Hepatocyte (in vitro differentiated cells): ENCODE measurements at regions not wholly inside any gene's neighbourhood (a gene's known extent, or its start where the extent isn't known, plus 50 kb on each side); places are given as distances from the start of the nearest gene placed in this dataset.
"Not testable (repeated sequence)": the region's sequence is repeated elsewhere in the genome, so short reads cannot be mapped to it uniquely, and the experiment has no call there.

ENCODE experiments used
- DNase-seq: peaks from one replicate; pipeline ENCODE4 v3.0.0-alpha.2; 2016; ENCODE audit warnings: low spot score
- H2AFZ ChIP-seq: fragments of 200-600 bp; sonication (generic); 2 replicates; pipeline ENCODE4 v1.6.0; 2016; ENCODE audit warnings: antibody characterized with exemption, mild to moderate bottlenecking
- H3K27ac ChIP-seq: fragments of 200-600 bp; sonication (generic); 2 replicates; pipeline ENCODE4 v1.5.1; 2016; ENCODE audit warnings: mild to moderate bottlenecking
- H3K27me3 ChIP-seq: fragments of 200-600 bp; sonication (generic); 2 replicates; pipeline ENCODE4 v1.6.1; 2016
- H3K36me3 ChIP-seq: fragments of 200-600 bp; sonication (generic); replicated peaks from 2 replicates; pipeline ENCODE4 v1.5.1; 2016; ENCODE audit warnings: low read depth; ENCODE audit not compliant: insufficient read depth
- H3K4me1 ChIP-seq: fragments of 200-600 bp; sonication (generic); 2 replicates; pipeline ENCODE4 v1.5.1; 2016; ENCODE audit warnings: mild to moderate bottlenecking, moderate library complexity; ENCODE audit not compliant: insufficient read depth
- H3K4me2 ChIP-seq: fragments of 200-600 bp; sonication (generic); 2 replicates; pipeline ENCODE4 v1.6.0; 2016
- H3K4me3 ChIP-seq: fragments of 200-600 bp; sonication (generic); 2 replicates; pipeline ENCODE4 v1.5.1; 2016; ENCODE audit warnings: mild to moderate bottlenecking
- H3K79me2 ChIP-seq: fragments of 200-600 bp; sonication (generic); 2 replicates; pipeline ENCODE4 v1.6.0; 2017; ENCODE audit warnings: mild to moderate bottlenecking
- H3K9me2 ChIP-seq: fragments of 200-600 bp; sonication (generic); replicated peaks from 2 replicates; pipeline ENCODE4 v1.6.0; 2017; ENCODE audit warnings: mild to moderate bottlenecking; ENCODE audit not compliant: insufficient read depth
- H3K9me3 ChIP-seq: fragments of 200-600 bp; sonication (generic); 2 replicates; pipeline ENCODE4 v1.5.1; 2016; ENCODE audit warnings: low read depth, mild to moderate bottlenecking
- H4K20me1 ChIP-seq: fragments of 200-600 bp; sonication (generic); 2 replicates; pipeline ENCODE4 v1.6.0; 2016; ENCODE audit warnings: mild to moderate bottlenecking; ENCODE audit not compliant: insufficient read depth, poor library complexity, severe bottlenecking
- EZH2 ChIP-seq: fragments of 200-600 bp; sonication (generic); IDR thresholded peaks from 2 replicates; pipeline ENCODE4 v1.6.1; 2016; ENCODE audit warnings: antibody characterized with exemption, mild to moderate bottlenecking, borderline replicate concordance
- EZH2phosphoT487 ChIP-seq: fragments of 200-600 bp; sonication (generic); IDR thresholded peaks from one replicate; pipeline ENCODE4 v1.6.1; 2018; ENCODE audit warnings: antibody characterized with exemption, mild to moderate bottlenecking, low read depth, moderate library complexity; ENCODE audit not compliant: unreplicated experiment, severe bottlenecking
- WGBS: methylation state at CpG from one replicate; pipeline ENCODE4 v1.1.6; 2016; ENCODE audit warnings: low lambda C conversion rate; ENCODE audit errors: missing lambda C conversion rate; 5-methylcytosine and 5-hydroxymethylcytosine counted together
- TF ChIP-seq, protein P1 (sequence below): fragments of 200-600 bp; sonication (generic); IDR thresholded peaks from 2 replicates; pipeline ENCODE4 v1.5.1; 2016; ENCODE audit warnings: antibody characterized with exemption, mild to moderate bottlenecking; ENCODE audit not compliant: poor library complexity

DNA sequence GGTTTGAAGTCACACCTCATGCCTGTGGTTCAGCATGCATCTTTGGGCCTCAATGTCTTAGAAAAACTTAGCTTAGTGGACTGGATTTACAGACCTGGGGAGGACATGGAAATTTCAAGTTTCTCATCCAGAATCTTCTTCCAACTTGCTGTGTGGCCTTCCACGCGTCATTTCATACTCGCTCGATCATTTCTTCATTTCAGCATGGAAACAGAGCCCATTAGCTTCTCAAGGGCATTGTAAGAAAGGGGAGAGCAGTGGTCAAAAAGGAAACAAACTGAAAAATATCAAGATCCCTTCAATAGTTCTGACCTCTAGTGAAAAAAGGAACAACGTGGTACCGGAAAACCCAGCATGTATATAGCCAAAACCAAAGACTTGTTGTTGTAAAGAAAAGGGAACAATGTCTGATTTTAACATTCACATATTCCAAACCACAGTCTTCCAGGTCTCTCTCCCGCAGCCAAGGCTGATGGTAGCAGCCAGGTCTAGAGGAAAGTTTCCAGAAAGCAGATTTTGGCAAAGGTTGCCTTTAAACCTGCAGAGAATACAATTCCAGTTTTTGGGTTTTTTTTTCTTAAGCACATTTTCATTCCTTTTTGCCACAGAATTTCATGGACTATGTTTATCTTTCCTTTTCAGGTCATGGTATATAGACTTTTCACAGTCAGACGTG, 97.0 kb upstream of the CDC42BPA start:
- DNase-seq: no peak
- Histone ChIP-seq H2AFZ (no peak overlapping the region), H3K27ac (no peak overlapping the region), H3K4me1 (no peaks in the 10 kb centered on the region), H3K79me2 (no peaks in the 10 kb centered on the region), H3K27me3 (no peaks in the 10 kb centered on the region), H3K9me2 (no peaks in the 10 kb centered on the region), H3K4me2 (no peak overlapping the region), H3K4me3 (no peak overlapping the region), H3K36me3 (no peaks in the 10 kb centered on the region), H4K20me1 (no peaks in the 10 kb centered on the region), H3K9me3 (no peaks in the 10 kb centered on the region)
- WGBS: 95% methylated on average over 8 of the region's 8 CpGs
- TF ChIP-seq, protein P1, sequence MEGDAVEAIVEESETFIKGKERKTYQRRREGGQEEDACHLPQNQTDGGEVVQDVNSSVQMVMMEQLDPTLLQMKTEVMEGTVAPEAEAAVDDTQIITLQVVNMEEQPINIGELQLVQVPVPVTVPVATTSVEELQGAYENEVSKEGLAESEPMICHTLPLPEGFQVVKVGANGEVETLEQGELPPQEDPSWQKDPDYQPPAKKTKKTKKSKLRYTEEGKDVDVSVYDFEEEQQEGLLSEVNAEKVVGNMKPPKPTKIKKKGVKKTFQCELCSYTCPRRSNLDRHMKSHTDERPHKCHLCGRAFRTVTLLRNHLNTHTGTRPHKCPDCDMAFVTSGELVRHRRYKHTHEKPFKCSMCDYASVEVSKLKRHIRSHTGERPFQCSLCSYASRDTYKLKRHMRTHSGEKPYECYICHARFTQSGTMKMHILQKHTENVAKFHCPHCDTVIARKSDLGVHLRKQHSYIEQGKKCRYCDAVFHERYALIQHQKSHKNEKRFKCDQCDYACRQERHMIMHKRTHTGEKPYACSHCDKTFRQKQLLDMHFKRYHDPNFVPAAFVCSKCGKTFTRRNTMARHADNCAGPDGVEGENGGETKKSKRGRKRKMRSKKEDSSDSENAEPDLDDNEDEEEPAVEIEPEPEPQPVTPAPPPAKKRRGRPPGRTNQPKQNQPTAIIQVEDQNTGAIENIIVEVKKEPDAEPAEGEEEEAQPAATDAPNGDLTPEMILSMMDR: no peak
- no peak for TF ChIP-seq EZH2

DNA sequence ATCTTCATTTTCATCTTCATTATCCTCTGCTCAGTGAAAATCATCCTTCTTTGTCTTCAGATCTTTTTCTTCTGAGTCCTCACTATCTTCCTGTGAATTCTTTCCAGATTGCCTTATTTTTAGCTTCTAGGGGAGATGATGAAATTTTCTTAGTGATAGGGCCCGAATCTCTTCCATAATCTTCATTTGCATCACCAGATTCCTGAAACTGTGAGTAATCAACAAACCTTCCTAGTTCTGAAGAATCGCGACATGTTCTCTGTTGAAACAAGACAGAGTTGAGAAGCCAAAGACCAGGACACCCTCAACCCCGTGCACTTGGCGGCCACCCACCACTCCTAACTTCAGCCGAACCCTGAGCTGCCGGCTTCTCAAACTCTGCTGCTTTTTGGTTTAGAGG, 92.8 kb upstream of the CDC42BPA start:
- no peaks in the 10 kb centered on the region for H3K9me3 ChIP-seq
- H3K4me3 ChIP-seq: no peak overlapping the region
- 72% methylated on average over 7 of the region's 7 CpGs for WGBS
- H3K27ac ChIP-seq: no peak overlapping the region
- no peaks in the 10 kb centered on the region for H3K79me2 ChIP-seq
- H2AFZ ChIP-seq: no peak overlapping the region
- H3K9me2 ChIP-seq: no peaks in the 10 kb centered on the region
- H3K4me2 ChIP-seq: no peak overlapping the region
- no peak for DNase-seq
- no peaks in the 10 kb centered on the region for H3K36me3 ChIP-seq
- H4K20me1 ChIP-seq: no peaks in the 10 kb centered on the region
- no peaks in the 10 kb centered on the region for H3K27me3 ChIP-seq
- TF ChIP-seq EZH2 (no peak), EZH2phosphoT487 (no peak)
- TF ChIP-seq, protein P1: no peak
- no peaks in the 10 kb centered on the region for H3K4me1 ChIP-seq

GRCh38 chr1:227406332-227406731, 88.0 kb upstream of the CDC42BPA start:
- not testable (repeated sequence) for H3K79me2 ChIP-seq, H3K4me1 ChIP-seq, H3K27me3 ChIP-seq, H3K4me2 ChIP-seq, H3K9me3 ChIP-seq, H3K27ac ChIP-seq, H2AFZ ChIP-seq, H3K4me3 ChIP-seq, H3K9me2 ChIP-seq, DNase-seq, H3K36me3 ChIP-seq, H4K20me1 ChIP-seq

- H3K4me1 ChIP-seq: no peaks in the 10 kb centered on the region
- no peaks in the 10 kb centered on the region for H3K9me2 ChIP-seq
- no peak overlapping the region for H3K4me2 ChIP-seq
- no peaks in the 10 kb centered on the region for H4K20me1 ChIP-seq
- no peaks in the 10 kb centered on the region for H3K9me3 ChIP-seq
- WGBS: 70% methylated on average over 5 of the region's 5 CpGs
- H3K36me3 ChIP-seq: no peaks in the 10 kb centered on the region
- no peak overlapping the region for H3K27ac ChIP-seq
- no peak for DNase-seq
- H3K79me2 ChIP-seq: no peaks in the 10 kb centered on the region
- TF ChIP-seq, protein P1: no peak
- TF ChIP-seq EZH2phosphoT487 (no peak), EZH2 (no peak)
- no peak overlapping the region for H3K4me3 ChIP-seq
- no peak overlapping the region for H2AFZ ChIP-seq
- no peaks in the 10 kb centered on the region for H3K27me3 ChIP-seq
Measured at GRCh38 chr1:227403535-227403934, 85.2 kb upstream of the CDC42BPA start.
